HK-2 (cell line): ENCODE measurements at regions not wholly inside any gene's neighbourhood (a gene's known extent, or its start where the extent isn't known, plus 50 kb on each side); places are given as distances from the start of the nearest gene placed in this dataset.
"Not testable (repeated sequence)": the region's sequence is repeated elsewhere in the genome, so short reads cannot be mapped to it uniquely, and the experiment has no call there.

Experiments used
- DNase-seq: peaks from one replicate; pipeline ENCODE4 v3.0.0-alpha.2; 2018; ENCODE audit not compliant: unreplicated experiment

- no peak for DNase-seq
These were observed 295.5 kb downstream of the MDFIC start for GRCh38 chr7:115217373-115217772.

- DNase-seq, result no peak
These were observed 294.8 kb downstream of the MDFIC start for GRCh38 chr7:115216652-115217051.

- DNase-seq, result no peak
These were observed 289.3 kb downstream of the MDFIC start for GRCh38 chr7:115211171-115211570.

DNA sequence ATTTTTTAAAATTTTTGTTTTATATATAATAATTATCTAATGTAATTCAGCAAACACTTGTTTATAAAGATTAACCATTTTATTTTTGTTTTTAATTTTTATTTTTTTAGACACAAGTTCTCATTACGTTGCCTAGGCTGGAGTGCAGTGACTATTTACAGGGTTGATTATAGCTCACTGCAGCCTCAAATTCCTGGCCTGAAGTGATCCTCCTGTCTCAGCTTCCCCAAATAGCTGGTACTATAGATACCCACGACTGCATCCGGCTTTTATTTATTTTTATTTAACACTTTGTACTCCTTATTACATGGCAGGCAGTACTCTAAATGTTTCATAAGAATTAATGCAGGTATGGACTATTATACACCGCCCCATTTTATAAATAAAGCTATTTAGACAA is 288.7 kb downstream of the MDFIC start:
- no peak for DNase-seq

- DNase-seq, result no peak
These were observed 287.0 kb downstream of the MDFIC start for GRCh38 chr7:115208710-115209560.

- not testable (repeated sequence) for DNase-seq
These were observed 284.5 kb downstream of the MDFIC start for GRCh38 chr7:115206374-115206773.

DNA sequence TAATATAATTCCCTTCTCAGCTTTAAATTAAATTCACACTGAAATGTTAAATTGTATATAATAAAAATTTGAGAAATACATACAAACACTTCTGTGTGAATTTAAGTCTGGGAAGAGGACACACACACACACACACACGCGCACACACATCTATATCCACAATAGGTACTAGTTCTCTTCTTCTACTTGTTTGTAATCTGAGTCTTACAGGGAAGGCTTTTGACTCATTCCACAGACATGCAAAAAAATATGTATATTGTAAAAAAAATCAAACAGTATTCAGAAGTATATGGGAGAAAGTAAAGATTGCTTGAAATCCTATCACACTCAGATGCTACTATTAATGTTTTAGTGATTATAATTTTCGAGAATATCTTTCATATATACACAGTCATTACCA is 276.2 kb downstream of the MDFIC start:
- no peak for DNase-seq

DNA sequence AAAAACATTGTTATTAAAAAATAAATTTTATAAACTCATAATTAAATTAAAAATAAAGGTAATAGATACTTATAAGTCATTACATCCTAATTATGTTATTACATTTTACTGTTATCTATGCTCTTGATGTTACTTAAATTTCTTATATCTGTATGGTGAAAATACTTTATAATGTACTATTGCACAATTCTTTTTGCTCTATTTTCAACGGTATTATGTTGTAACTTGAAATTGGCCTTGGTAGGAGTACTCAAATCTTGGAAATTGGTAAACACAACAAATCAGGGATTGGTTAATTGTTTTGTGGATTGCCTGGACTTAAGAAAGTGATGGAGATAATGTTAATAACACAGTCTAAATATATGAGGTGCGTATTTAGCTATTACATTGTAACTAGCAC is 273.3 kb downstream of the MDFIC start:
- DNase-seq, result no peak

DNA sequence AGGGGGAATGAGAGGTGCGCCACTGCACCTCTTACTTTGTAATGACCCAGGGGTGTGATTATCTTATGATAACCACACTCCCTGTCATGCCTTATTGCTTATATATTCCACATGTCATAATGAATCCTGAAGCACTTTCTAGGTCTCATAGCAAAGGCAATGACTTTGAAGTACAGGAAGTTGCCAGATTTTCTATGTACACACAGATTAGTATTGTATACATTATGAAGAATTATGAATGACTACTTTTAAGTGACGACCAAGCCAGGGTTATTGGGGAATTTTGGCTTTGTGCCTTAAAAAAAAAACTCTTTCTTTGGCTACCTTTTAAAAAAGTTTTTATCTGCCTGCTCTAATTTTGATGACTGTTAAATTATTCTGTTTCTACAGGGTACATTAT is 269.6 kb downstream of the MDFIC start:
- DNase-seq, result no peak

- no peak for DNase-seq
These were observed 261.6 kb downstream of the MDFIC start for GRCh38 chr7:115183431-115184057.

- DNase-seq, result no peak
These were observed 256.9 kb downstream of the MDFIC start for GRCh38 chr7:115178835-115179234.

- no peak for DNase-seq
These were observed 255.9 kb downstream of the MDFIC start for GRCh38 chr7:115177823-115178222.

DNA sequence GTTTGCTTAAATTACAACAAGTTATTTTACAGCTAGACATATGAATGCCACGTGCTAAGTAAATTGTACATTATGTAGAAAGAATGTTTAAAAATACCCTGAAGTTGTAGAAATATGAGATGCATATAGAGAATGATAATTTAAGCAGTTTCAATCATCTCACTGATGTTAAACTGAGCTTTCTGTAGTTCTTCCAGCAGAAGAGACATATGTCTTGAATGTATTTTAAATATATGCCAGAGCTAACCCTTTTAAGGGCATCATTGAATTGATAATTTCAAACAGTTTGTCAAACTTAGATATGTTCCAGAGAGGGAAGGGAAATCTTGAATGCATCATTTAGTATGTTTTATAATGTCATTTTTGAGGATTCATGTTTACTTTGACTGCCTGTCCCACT is 255.2 kb downstream of the MDFIC start:
- DNase-seq, result no peak

GRCh38 chr7:115172397-115172796 is 250.5 kb downstream of the MDFIC start:
- not testable (repeated sequence) for DNase-seq

DNA sequence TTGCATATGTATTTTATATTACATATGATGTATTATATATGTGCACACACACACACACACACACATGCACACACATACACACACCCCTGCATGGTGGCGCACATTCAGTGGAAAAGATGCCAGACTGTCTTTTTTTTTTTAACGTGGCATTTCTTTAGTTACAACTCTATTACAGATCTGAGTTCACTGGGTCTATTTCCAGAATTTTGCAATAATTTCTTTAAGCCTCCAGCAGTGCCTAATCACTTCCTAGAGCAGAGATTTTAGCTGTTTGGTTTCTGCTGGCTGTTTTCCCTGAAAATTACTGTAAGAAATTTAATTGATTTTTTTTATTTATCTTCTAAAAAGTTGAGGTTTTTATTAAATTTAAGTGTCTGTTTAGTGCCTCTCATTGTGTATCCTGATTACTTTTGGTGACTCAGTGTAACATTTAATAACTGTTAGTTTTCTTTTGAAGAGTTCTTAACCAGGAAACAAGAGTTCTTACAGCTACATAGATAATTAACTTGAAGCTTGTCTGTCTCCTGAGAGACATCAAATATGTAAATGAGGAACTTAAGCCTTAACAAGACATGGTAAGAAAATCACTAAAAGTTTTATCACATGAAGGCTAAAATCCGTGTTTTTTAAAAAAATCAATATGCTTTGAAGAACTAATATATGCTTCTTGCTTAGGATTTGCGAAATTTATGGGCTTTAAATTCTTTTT is 232.0 kb downstream of the MDFIC start:
- no peak for DNase-seq

- no peak for DNase-seq
These were observed 231.3 kb downstream of the MDFIC start for GRCh38 chr7:115153176-115153575.

DNA sequence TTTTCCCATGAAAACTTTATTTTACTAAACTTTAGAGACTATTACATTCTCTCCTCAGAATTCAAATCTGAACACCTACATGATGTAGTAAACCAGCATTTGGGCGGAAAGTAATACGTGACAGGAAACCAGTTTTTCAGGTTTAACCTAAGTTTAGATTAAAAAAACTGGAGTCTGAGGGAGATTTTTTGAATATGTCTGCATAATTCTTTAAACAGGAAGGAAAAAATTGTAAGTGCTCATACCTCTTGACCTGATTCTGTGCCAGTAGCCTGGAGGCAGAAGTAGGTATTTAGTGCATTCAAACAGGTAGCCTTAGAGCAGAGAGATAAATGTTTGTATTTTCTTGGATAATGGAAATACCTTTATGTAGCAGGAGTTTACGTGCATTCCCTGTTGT is 224.3 kb downstream of the MDFIC start:
- DNase-seq, result no peak

DNA sequence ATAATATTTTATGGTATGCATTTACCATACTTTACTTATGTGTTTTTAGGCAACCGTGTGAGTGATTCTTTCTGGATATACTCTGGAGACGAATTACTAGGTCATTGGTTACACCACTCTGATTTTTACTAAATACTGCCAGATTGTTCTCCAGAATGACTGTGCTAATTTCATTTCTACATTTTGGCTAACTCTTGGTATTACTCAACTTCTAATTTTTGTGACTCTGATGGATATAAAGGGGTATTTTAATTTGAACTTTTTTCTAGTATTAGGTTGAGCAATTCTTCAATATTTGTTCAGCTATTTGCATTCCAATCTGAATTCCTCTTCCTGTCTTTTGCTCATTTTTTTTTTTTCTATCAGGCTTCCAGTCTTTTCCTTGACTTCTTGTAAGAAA is 223.6 kb downstream of the MDFIC start:
- DNase-seq, result no peak

DNA sequence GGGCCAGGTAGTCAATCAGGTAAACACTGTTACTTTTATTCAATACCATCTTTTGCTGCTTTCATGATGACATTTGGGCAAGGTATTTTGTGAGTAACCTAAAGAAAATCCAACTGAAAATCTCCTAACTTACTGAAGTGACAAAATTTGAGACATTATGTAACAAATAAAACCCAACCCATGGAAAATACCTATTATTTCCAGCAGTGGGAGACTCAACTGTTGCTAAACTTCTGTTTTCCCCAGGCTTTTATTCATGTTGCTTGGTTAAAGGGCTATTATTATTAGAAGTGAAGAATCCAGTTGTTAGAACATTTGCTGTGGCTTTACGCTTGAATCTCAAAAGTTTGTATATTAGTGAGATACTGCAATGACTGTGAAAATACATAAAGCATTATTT is 215.9 kb downstream of the MDFIC start:
- no peak for DNase-seq

GRCh38 chr7:115136796-115137443 is 215.0 kb downstream of the MDFIC start:
- no peak for DNase-seq

GRCh38 chr7:115135769-115136410 is 214.0 kb downstream of the MDFIC start:
- no peak for DNase-seq

DNA sequence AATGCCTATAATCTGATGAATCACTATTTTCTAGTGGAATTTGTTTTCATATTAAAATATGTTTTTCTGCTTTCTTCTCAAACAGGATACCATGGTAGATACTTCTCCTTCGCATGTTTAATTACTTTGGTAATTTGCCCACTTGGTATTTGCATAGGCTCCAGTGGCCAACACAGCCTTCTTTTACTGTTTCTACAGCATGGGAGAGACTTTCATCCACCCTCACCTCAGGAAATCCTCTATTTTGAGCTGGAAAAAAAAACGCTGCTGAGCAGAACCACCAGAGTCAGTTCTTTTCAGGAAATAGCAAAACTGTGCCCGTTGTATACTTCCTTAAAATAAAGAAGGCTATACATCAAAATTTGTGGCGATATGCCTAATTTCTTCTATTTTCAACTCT is 213.3 kb downstream of the MDFIC start:
- no peak for DNase-seq
